Colon (tissue), 2 donors: ENCODE measurements at regions not wholly inside any gene's neighbourhood (a gene's known extent, or its start where the extent isn't known, plus 50 kb on each side); places are given as distances from the start of the nearest gene placed in this dataset.

Experiments used
- FAIRE-seq: peaks from 2 replicates; lab custom pipeline; 2012; peaks lifted over from hg19 to GRCh38; lab: Jason Lieb, UNC
- donor health status: control.
- donor health status: control.

DNA sequence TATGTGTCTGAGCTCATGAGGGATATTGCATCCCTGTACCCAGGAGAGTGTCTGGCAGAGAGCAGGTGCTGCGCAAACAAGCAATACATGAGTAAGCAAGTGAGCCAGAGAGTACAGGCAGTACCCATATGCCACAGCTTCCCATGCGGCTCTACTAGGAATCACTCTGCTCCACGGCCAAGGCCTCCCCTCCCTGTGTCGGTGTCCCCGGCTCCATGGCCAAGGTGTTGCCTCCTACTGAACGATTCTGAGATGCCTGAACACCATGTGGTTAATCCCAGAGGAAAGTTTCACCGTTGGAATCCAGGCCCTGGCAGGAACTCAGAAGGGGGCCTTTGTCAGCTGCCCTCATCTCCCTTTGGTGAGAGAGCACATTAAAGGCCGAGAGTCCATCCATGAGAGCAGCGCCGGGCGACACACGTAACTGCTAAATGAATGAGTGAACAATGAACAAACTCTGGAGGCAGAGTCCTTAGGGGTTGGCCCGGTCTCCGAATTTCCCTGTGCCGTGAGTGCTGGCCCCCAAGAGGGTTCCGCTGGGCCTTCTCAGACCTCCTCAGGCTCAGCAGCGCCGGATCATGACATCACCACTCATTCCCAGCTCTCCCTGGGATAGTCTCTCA is 136.0 kb upstream of the FAM20C start:
- no peak for FAIRE-seq

DNA sequence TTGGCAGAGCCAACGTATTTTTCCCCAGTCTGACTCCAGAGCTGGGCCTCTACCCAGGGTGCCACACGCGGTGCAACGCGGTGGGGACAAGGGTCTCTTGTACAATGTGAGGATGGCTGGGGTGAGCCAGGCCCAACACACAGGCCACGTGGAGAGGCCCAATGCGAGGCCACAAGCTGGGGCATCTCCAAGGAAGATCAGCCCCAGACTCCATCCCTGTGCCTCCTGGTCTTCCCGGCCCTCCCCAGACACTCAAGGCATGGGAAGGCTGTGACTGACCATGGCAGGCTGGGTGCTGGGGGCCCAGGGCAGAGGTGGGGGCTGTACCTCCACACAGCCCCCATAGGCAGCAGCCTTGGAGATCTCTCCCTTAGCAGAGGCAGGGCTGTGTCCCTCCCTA is 135.3 kb upstream of the FAM20C start:
- FAIRE-seq = no peak

DNA sequence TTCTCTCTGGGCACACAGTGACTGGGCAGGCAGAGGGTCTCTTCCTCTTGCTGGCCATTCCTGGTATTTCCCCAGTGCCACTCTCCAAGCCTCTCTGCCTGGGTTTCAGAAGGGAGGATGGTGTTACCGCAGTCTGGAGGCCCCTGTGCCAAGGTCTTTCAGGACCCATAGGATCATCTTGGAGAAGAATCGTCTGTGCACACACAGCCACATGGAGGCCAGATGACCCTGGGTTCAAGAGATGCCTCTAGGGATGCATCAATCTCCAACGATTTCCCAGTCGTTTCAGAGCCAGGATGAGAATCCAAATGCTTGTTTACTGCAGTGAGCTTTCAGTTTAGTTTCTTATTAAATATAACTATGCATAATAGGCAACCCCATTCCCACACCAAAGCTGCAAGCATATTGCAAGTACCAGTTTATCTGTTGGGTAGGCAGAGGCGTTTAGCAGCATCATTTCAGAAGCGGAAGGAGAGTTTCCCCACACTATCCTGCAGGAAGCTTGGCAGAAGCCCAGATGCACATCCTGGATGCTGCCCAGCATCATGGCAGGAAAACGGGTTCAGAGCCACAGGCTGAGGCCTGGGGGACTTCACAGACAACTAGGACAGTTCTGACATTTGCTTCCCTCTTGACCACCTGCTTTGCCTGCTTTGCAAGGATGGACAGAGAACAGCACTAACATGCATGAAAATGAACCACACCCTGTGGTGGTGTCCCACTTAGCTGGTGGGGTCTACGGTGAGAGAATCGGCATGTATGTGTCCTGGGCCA is 134.7 kb upstream of the FAM20C start:
- no peak for FAIRE-seq

DNA sequence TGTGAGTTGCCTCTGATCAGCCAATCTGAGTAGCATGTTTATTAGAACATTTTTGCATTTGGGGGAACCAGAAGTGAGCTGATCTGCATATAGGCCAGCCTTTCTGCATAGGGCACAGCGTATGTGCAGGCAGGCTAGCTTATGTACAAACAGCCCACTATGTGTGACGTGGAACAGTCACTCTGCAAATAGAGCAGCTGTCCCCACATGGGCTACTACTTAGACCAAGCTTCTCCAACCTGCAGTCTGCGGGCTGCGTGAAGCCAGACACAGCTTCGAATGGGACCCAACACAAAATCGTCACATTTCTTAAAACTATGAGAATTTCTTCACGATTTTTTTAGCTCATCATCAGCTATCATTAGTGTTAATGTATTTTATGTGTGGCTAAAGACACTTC is 134.1 kb upstream of the FAM20C start:
- no peak for FAIRE-seq

DNA sequence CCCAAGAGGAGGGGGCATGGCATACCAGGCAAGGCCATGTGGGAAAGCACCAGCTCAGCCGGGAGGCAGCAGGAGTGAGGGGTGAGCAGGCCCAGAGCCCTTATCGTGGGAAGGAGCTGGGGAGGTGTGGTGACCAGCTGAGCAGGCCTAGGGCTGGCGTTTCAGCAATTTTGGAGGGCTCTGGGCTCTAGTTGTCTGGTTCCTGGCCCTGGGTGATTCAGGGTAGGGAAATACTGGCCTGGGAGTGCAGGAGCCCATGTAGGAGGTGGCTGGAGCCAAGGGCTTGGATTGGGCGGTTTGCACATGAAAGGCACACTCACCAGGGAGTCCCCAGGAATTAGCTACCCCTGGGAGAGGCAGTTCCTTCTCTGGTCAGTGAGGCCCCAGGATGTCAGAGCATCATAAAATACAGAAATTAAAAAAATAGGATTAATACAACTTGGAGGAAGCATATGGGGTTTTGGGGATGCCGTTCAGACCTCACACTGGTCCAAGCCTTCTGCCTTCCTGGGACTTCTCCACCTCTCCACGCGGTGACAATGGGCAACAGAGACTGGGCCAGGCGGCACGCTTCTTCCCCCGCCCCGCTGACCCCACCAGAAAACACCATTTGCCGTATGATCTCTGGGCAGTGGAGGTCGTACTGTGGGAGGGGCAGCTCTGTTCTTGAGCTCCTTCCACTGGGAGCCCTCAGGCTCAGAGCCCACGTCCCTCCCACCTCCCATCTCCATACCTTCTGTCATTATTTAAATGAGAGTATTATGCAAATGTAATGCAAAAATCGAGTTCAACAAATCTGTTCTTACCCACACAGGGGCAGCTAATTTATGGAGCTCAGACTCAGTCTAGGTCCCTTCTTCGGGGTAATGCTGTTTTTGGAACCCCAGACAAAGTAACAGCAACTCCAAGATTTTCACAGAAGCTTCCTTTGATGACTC is 133.0 kb upstream of the FAM20C start:
- no peak for FAIRE-seq

DNA sequence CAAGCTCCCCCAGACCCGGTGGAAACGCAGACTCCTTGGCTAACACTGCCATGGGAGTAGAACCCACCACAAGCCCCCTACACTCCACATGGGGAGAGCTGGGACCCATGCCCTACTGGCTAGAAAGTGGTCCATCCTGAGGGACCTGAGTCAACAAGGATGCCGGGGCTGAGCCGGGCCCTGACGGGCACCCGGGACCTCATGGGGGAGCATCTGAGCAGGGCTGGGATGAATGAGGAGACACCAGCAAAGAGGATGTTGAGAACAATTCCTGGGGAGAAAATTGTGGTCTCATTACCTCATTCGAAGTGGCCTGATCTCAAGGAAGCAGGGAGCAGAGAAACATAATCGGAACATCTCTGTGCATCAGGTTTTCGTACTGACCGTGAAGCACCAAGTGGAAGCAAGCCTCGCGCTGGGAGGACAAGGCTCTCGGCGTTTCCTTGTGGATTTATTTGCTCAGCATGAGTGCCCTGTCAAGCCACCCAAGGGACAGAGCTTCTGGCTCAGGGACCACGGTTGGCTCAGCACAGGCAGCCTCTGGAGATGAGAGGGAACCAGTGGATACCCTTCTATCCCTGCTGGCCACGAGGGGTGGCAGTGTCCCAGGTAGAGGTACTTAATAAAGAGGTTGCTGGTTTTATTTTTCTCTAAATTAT is 132.2 kb upstream of the FAM20C start:
- FAIRE-seq = no peak

DNA sequence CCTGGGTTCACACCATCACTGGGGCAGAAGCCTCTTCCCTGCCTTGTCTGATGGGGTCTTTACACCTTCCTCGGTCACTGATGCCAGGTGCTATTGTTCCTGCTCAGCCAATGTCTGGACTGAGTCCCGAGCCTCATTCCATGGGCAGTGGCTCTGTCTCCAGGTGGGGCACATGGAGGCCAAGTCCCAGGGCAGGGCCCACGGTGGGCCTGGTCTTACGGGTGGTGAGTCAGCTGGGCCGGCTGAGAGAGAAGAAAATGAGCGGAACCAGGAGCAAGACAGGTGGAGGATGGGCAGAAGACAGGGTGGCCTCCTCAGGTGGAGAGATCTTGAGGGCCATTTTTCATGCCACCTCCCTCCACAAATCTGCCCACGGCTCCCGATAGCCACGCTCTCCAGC is 131.7 kb upstream of the FAM20C start:
- no peak for FAIRE-seq

DNA sequence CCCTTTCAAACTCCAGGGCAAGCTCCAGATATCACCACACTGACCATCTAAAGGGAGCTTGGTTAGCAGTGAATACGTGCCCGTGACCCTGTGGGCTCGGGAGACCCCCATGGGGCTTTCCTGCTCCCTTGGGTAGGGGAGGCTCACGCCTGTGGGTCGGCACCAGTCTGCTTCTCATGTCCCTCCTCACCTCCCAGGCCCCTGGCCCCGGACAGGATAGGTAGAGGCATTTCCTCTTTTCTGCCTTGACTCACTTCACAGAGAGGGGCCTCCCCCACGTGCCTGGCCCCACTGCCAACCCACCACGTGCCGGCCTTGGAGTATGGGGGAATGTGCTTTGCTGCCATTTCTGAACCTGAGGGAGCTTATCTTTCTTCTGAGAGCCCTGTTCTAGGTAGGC is 131.3 kb upstream of the FAM20C start:
- FAIRE-seq = no peak

DNA sequence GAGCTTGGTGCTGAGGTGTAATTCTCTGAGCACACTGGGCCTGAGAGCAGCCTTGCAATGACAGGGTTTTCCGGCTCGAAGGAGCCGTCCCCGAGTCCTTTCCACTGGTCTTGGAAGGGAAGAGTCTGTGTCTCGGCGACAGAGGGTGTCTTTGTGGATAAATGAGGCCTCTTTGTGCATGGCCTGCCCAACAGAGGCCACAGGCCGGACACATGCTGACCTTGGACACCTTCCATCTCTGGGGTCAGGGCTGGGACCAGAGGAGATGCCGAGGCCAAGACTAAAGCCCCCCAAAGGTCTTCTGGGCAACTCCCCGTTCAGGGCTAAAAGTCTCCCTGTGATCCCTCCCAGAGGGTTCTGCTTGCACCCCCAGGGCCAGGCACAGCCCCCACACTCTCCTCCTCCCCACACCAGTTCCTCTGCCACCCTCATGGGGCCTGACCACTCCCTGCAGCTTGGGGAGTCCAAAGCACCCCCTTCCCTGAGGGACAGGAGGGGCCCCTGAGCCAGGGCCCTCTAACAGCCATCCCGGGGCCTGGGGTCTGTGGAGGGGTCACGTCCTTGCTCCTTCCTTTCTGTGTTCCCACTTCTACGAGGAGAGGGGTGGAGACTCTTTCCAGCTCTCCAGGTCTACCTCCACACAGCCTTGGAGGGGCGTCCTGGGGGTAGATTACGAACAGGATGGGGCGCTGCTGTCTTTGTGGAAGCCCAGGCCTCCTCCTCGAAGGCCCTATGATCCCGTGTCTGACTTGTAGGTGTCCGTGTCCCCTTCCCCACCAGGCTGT is 130.6 kb upstream of the FAM20C start:
- no peak for FAIRE-seq

DNA sequence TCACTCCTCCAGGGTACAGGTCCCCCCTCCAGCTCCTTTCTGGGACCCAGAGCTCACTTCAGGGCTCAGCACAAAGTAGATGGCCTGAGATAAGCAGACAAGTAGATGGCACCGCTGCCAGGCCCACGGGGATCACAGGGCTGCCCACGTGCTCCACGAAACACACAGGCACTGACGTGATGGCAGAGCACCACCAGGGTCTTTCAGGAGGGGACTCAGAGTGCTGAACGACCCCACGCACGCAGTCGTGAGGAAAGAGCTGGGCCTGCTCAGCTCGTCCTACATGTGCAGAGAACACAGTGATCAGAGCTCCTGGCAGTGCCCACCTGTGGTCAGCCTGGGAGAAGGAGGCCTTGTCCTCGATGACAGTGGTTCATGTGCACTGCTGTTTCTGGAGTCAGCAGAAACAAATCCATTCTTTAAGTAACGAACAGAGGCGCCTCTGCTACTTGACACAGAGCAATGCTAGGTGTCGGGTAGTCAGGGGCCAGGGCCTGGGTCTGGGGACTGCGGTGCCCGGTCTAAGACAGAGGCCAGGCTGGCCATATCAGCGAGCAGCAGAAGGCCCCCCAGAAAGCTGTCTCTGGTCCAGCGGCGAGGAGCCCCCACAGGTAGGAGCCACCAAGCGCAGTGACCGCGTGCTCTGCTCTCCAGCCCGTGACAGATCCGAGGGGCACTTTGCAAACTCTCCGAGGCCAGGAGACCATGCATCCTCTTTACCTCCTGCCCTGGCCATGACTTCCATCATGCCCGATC is 129.8 kb upstream of the FAM20C start:
- no peak for FAIRE-seq

DNA sequence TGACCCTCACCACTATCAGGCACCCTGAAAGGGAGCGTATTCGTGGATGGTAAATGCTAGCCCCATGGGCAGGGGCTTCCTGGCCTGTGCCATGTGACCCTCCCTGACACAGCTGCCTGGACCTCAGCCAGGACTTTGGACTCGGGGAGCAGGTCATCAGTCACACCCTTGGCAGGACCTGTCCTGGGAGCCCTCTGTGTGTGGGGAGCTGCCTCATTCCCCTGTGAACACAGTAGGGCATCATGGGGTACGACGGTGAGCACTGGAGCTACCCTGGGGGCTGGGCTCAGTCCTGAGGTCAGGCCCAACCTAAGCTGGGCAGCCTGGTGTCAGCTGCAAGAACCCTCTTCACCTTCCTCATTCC is 129.3 kb upstream of the FAM20C start:
- no peak for FAIRE-seq

DNA sequence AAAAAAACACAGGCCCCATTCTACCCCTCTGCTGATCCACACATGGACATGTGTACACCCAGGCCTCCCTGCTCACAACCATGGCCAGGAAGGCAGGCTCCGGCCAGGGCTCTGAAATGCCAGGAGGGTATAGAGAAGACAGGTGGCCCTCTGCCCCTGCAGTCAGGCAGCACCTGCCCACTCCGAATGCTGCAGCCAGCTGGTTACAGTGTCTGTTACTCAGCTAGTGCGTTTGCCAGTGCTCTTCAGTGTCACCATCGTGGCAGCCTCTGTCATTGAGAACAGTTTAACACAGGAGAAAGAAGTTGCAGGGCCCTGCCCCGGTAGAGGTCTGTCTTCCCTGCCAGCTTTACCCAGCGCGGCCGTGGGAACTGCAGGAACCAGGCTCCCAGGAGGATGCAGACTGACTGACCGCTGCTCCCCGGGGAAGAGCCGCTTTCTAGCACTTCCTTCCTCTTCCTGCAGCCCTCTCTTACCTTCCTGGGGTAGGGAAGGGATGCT is 128.8 kb upstream of the FAM20C start:
- no peak for FAIRE-seq

DNA sequence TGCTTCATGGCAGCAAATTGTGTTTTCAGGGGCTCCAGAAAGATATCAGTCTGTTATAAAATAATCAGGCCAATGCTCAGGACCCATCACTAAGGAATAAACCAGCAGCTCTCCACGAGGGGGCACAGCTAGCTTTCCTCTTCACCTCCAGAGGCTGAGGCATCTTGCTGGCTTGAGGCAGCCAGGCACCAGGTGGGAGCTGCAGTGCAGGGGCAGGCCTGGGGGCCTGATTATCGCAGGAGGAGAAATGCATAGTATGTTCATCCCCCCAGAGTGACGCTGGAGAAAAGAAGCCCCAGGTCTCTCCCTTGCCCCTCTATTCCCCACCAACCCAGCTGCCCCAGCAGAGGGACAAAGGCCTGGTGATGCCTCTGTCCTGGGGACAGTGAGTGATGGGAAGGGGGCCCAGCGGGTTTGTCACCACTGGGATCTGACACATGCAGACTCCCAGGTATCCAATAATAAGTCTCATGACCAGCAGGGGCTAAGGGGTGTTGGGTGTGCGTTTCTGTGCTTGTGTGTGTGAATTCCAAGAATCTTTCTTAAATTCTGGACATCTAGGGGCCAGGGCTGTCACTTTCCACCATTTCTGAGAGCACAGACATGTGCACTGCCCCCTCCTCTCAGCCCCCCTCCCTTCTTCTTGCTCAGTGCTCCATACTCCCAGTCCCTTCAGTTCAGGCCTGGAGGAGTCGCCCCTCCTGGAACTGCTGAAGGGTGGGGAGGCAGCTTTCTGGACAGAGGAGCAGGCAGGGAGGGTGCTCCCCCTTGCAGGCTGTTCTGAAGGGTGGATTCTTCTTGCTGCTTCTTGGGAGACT is 128.1 kb upstream of the FAM20C start:
- no peak for FAIRE-seq

DNA sequence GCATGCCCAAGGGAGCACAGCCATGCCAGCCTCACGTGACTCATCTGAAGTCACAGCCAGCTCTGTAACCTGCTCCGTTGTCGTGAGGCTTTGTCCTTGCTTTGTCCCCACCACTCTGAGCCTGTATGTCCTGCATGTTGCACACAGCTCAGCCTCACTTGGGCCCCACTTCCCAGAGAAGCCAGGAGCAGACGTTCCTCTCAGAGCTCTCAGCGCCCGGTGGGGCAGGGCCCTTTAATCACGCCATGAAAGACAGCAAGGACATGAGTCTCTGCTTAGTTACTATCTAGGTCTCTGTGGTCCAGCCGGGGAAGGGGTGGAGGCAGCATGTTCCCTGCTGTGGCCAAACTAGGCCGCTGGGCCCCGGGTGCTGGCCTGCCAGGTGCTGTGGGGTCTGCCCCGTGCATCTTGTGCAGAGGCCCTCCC is 127.4 kb upstream of the FAM20C start:
- no peak for FAIRE-seq

DNA sequence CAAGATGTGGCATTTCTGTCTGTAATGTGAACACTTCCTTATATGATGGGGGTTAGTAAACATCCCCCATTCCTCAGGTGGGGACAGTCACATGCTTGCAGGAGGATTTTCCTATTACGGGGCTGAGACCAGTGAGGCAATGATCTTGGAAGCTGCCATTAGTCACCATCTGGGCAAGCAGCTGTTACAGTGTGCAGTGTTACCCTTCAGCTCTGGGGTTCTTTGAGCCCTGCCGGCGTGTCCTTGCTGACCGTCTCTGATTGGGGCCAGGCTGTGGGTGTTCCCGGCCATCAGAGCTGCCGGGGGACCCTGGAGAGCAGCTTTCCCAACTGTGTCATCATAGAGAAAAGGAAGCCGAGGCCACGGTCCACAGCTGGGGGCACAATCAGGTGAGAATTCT is 126.8 kb upstream of the FAM20C start:
- no peak for FAIRE-seq

DNA sequence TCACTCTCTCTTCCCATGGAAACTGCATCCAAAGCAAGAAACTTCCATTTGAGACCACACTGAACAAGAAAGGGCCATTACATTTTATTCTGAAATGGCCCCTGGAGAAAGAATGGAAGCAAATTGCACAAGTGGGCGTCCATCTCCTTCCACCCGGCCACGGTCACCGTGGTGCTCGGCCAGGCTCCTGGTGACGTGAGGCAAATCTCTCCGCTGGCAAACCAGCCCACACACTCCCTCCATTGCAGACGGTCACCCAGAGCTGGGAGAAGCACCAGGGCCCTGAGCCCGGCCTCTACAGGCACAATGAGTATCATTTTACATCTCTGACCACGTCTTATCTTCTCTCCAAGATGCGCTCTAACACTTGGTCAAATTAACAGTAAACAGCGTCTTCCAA is 126.1 kb upstream of the FAM20C start:
- FAIRE-seq = no peak

DNA sequence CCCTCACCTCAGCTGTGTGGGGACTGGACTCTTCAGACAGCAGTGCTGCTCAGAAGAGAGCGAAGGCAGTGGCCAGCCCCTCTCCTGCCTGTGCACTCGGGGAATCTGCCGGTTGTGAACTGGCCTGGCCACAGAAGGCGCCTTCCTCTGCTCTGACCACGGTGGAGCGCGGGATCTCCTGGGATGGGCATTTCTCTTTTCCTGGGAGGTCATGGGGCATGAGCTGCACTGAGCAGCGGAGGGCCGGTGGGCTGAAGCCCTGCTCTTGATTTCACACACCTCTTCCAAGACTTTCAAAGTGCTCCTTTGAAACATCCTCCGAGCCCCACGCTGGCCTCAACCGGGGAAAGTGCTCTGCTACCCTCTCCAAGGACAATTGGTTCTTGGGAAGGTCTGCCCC is 125.6 kb upstream of the FAM20C start:
- no peak for FAIRE-seq

DNA sequence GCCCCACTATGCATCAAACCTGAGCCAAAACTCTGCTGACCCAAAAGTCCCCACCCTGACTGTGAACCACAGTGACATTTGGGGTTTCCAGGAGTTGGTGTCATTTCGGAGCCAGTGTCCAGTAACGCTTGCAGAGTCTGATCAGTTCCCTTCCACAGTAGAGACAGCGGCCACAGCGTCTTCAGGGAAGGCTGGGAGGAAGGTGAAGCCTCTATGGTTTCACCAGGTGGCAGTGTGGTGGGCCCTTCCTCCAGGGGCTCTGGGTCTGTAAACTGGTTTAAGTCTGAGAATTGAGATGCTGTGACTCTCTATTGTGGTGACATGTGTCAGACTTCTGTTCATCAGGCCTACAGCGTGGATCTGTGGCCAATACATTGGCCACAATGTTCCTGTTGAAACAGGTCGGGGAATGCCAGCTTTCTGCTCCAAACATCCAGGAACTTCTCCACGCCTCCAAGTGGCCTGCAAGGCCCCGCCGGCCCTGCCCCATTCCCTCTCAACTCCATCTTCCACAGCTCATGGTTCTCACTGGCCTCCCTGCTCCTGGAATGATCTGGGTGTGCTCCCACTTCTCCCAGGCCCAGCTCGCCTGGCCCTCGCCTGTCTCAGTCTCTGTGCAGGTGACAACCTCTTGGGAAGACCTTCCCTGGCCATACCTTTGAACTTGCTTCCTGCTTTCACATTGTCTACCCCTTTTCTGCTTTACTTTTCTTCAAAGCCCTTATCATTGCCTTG is 124.5 kb upstream of the FAM20C start:
- no peak for FAIRE-seq

DNA sequence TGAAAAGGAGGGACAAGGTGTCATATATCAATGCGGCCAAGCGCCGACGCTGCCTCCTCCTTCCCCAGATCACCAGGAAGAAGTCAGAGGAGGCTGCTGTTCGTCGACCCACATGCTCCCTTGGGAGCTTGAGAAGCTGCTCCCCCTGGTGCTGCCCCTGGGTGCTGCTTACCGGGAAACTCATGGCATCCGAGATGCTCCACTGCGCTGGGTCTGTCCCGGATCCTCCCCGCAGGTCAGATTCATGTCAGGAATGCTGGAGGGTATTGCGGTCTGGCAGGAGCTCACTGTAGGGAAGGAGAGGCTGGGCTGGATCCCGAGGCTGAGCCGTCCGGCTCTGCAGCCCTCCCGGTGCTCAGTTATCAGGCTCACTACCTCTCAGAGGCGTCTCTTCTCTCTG is 123.7 kb upstream of the FAM20C start:
- FAIRE-seq = no peak
